ENCODE measurements at regions not wholly inside any gene's neighbourhood (a gene's known extent, or its start where the extent isn't known, plus 50 kb on each side); places are given as distances from the start of the nearest gene placed in this dataset.

DNA sequence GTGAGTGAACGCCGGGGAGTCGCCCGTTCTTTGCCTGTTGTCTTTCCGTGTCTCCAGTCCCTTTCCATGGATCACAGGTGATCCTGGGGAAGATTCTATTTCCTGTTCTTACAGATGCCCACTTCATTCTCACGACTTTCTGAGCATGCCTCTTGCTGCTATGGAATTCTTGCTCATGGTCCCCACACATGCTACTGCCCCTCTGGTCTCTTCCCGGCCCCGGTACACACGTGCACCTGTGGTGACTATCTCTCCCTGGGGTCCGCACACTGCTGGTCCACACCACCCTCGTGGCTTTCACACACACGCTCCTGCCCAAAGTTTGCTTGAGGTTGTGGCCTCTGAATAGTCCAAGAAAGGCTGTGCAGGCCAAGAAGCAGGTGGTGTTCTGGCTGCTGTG lies 67.9 kb upstream of the ALKAL2 start:
- no peak for DNase-seq (ENCODE audit: extremely low read depth, low read depth)
- TF ChIP-seq, protein P1, sequence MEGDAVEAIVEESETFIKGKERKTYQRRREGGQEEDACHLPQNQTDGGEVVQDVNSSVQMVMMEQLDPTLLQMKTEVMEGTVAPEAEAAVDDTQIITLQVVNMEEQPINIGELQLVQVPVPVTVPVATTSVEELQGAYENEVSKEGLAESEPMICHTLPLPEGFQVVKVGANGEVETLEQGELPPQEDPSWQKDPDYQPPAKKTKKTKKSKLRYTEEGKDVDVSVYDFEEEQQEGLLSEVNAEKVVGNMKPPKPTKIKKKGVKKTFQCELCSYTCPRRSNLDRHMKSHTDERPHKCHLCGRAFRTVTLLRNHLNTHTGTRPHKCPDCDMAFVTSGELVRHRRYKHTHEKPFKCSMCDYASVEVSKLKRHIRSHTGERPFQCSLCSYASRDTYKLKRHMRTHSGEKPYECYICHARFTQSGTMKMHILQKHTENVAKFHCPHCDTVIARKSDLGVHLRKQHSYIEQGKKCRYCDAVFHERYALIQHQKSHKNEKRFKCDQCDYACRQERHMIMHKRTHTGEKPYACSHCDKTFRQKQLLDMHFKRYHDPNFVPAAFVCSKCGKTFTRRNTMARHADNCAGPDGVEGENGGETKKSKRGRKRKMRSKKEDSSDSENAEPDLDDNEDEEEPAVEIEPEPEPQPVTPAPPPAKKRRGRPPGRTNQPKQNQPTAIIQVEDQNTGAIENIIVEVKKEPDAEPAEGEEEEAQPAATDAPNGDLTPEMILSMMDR (IDR thresholded peaks at IDR 0.05; ENCODE audit: low read depth, low read length), result no peak

GRCh38 chr2:352696-353095 lies 64.8 kb upstream of the ALKAL2 start:
- no peak for DNase-seq (ENCODE audit: extremely low read depth, low read depth)
- TF ChIP-seq, protein P1 (IDR thresholded peaks at IDR 0.05; ENCODE audit: low read depth, low read length), result no peak

DNA sequence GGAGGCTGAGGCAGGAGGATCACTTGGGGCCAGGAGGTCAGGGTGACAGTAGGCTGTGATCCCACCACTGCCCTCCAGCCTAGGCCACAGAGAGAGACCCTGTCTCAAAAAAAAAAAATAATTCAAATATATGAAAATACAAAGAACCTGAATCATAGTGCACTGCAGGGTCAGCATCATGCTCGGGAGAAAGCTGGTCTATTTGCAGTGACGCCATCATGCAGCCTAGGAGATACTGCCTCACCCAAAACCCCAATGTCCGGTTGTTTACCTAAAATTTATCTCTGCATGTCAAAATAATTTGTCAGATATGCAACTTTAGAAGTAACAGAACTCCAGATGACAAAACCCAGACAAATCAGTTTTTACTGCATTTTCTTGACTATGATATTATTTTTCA lies 61.5 kb upstream of the ALKAL2 start:
- no peak for DNase-seq (ENCODE audit: extremely low read depth, low read depth)
- TF ChIP-seq, protein P1 (IDR thresholded peaks at IDR 0.05; ENCODE audit: low read depth, low read length), result no peak

- DNase-seq (ENCODE audit: extremely low read depth, low read depth), result no peak
- TF ChIP-seq, protein P1 (IDR thresholded peaks at IDR 0.05; ENCODE audit: low read depth, low read length), result no peak
Observed at GRCh38 chr2:348361-348916, 60.5 kb upstream of the ALKAL2 start.

DNA sequence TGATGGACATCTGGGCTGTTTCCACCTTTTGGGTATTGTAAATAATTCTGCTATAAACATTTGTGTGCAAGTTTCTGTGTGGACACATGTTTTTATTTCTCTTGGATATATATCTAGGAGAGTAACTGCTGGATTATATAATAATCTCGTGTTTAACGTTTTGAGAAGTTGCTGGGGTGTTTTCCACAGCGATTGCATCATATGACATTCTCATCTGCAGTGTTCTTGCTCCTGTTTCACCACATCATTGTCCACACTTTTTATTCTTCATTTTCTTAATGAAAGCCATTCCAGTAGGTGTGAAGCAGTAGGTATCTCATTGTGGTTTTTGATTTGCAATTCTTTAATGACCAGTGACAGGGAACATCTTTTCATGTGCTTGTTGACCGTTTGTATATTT lies 56.9 kb upstream of the ALKAL2 start:
- DNase-seq (ENCODE audit: extremely low read depth, low read depth), result no peak
- TF ChIP-seq, protein P1 (IDR thresholded peaks at IDR 0.05; ENCODE audit: low read depth, low read length), result no peak

- TF ChIP-seq, protein P1 (IDR thresholded peaks at IDR 0.05; ENCODE audit: low read depth, low read length), result no peak
- DNase-seq (ENCODE audit: extremely low read depth, low read depth), result no peak
Observed at GRCh38 chr2:343355-343754, 55.5 kb upstream of the ALKAL2 start.

GRCh38 chr2:341912-342311 lies 54.0 kb upstream of the ALKAL2 start:
- DNase-seq (ENCODE audit: extremely low read depth, low read depth), result no peak
- TF ChIP-seq, protein P1 (IDR thresholded peaks at IDR 0.05; ENCODE audit: low read depth, low read length), result no peak
